Caco-2 (cell line): ENCODE measurements at regions not wholly inside any gene's neighbourhood (a gene's known extent, or its start where the extent isn't known, plus 50 kb on each side); places are given as distances from the start of the nearest gene placed in this dataset.

Experiments
- BruUV-seq: library from RNA; stranded (reverse); fragments of 400-500 nt; replicated peaks from 2 replicates; lab custom pipeline; 2021; lab: Mats Ljungman, UMichigan
- CTCF ChIA-PET: fragments of 300-600 bp; sonication (Branson Sonifier 250); formaldehyde crosslinking; loops from one replicate; lab custom pipeline; 2022; ENCODE audit warnings: antibody characterized with exemption; lab: Charles Lee
- POLR2A ChIA-PET: fragments of 300-600 bp; sonication (Branson Sonifier 250); formaldehyde crosslinking; loops from one replicate; lab custom pipeline; 2022; ENCODE audit warnings: antibody characterized with exemption; lab: Charles Lee
- DNase-seq, 2 experiments: peaks; one replicate each; pipeline versions ENCODE4 v3.0.0 to v3.0.0-alpha.2; 2020 to 2022
- H3K27me3 ChIP-seq: replicated peaks from 2 replicates; pipeline ENCODE4 v1.6.0; 2011; ENCODE audit warnings: low read length; ENCODE audit not compliant: control insufficient read depth, insufficient read depth
- H3K36me3 ChIP-seq: 2 replicates; pipeline ENCODE4 v1.5.1; 2011; ENCODE audit warnings: low read length; ENCODE audit not compliant: control insufficient read depth, insufficient read depth
- H3K4me1 ChIP-seq: fragments of 250-450 bp; sonication (Bioruptor Pico); 2 replicates; pipeline ENCODE4 v1.5.1; 2020; ENCODE audit warnings: mild to moderate bottlenecking
- H3K4me3 ChIP-seq: 2 replicates; pipeline ENCODE4 v1.5.1; 2011; ENCODE audit warnings: low read depth, mild to moderate bottlenecking, control low read depth, low read length
- H3K9me3 ChIP-seq: fragments of 250-450 bp; sonication (Bioruptor Pico); 2 replicates; pipeline ENCODE4 v1.5.1; 2020; ENCODE audit warnings: mild to moderate bottlenecking, moderate library complexity
- H3K27ac Mint-ChIP-seq: one replicate; pipeline ENCODE4 v1.8.0; 2022; ENCODE audit warnings: mixed read lengths; ENCODE audit not compliant: unreplicated experiment
- H3K27me3 Mint-ChIP-seq: one replicate; pipeline ENCODE4 v1.8.0; 2022; ENCODE audit warnings: mixed read lengths; ENCODE audit not compliant: insufficient read depth, unreplicated experiment
- H3K36me3 Mint-ChIP-seq: one replicate; pipeline ENCODE4 v1.8.0; 2022; ENCODE audit warnings: mild to moderate bottlenecking, mixed read lengths; ENCODE audit not compliant: insufficient read depth, unreplicated experiment
- H3K4me1 Mint-ChIP-seq: one replicate; pipeline ENCODE4 v1.8.0; 2022; ENCODE audit warnings: low read depth, mixed read lengths; ENCODE audit not compliant: unreplicated experiment
- H3K4me3 Mint-ChIP-seq: one replicate; pipeline ENCODE4 v1.8.0; 2022; ENCODE audit warnings: mild to moderate bottlenecking, moderate library complexity, mixed read lengths; ENCODE audit not compliant: unreplicated experiment
- H3K9me3 Mint-ChIP-seq: one replicate; pipeline ENCODE4 v1.8.0; 2022; ENCODE audit warnings: mixed read lengths; ENCODE audit not compliant: unreplicated experiment
- CTCF ChIP-seq, 2 experiments: fragments of 200-600 bp in 1 of 2; IDR thresholded peaks; 1 replicate in 1 of 2; 2 replicates in 1 of 2; pipeline versions ENCODE4 v1.5.1 to v1.8.0; 2011 to 2022; ENCODE audit warnings: antibody characterized with exemption in 1 of 2, control low read depth in 1 of 2, inconsistent platforms in 1 of 2, low read depth in 1 of 2, low read length in 1 of 2, mild to moderate bottlenecking in 1 of 2, moderate library complexity in 1 of 2; ENCODE audit not compliant: insufficient read depth in 1 of 2, severe bottlenecking in 1 of 2, unreplicated experiment in 1 of 2
- intact Hi-C: fragments of 100-400 bp; cut with micrococcal nuclease; formaldehyde crosslinking; loops from one replicate; pipeline ENCODE4 v1.10.0; 2022; ENCODE audit not compliant: unreplicated experiment

DNA sequence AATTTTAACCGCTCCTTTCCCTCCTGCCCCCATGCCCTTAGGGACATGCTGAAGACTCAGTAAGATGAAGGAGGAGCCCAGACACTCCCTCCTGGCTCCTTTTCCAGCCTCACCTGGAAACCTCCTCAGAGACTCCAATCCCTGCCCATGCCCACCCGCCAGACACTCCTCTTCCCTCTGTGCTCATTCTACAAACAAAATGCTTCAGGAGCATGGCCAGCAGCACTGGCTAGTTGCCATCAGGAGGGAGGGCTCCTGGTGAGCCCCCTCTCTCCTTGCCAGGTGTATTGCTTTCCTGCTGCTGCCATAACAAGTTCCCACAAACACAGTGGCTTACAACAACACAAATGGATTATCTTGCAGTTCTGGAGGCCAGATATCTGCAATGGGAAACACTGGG lies 126.1 kb downstream of the PSMG1 start:
- ChIA-PET CTCF (no interaction called here), POLR2A (no interaction called here)
- DNase-seq, result no peak
- no peak for TF ChIP-seq CTCF (IDR thresholded peaks at IDR 0.05; ENCODE audit: insufficient read depth in 1 of 2, low read depth in 1 of 2, low read length in 1 of 2, severe bottlenecking in 1 of 2, unreplicated experiment in 1 of 2)
- H3K4me3 ChIP-seq, result no peak overlapping the region
- Mint-ChIP-seq H3K9me3 (no peaks in the 10 kb centered on the region), H3K27me3 (no peaks in the 10 kb centered on the region), H3K4me3 (no peak overlapping the region), H3K27ac (no peak overlapping the region), H3K36me3 (no peaks in the 10 kb centered on the region), H3K4me1 (no peaks in the 10 kb centered on the region)
- BruUV-seq, result no TSS peak
- no peaks in the 10 kb centered on the region for H3K9me3 ChIP-seq
- no peaks in the 10 kb centered on the region for H3K36me3 ChIP-seq
- no peaks in the 10 kb centered on the region for H3K4me1 ChIP-seq
- intact Hi-C loops, result no loop called here
- H3K27me3 ChIP-seq, result no peaks in the 10 kb centered on the region

DNA sequence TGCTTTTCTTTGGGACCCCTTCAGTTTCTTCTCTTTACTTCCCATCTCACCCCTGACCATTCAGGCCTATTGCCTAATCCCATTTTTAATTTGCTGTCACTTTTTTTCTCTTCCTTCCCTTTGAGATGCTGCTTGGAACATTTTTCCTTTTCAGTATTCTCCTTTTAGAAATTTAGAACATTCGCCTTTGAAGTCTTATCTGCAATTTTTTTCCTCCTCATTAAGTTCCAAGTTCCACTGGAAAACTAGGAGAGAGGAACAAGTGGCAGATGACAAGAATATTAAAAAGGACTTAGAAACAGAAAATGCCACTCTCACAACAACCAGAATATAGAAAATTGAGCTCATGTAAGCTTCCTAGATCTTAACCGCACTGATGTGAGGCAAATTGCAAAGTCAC lies 126.6 kb downstream of the PSMG1 start:
- H3K9me3 Mint-ChIP-seq, result no peaks in the 10 kb centered on the region
- H3K4me3 Mint-ChIP-seq, result no peak overlapping the region
- CTCF ChIA-PET, result no interaction called here
- Histone ChIP-seq H3K9me3 (no peaks in the 10 kb centered on the region), H3K4me1 (no peaks in the 10 kb centered on the region), H3K36me3 (no peaks in the 10 kb centered on the region), H3K27me3 (no peaks in the 10 kb centered on the region), H3K4me3 (no peak overlapping the region)
- POLR2A ChIA-PET, result no interaction called here
- no peaks in the 10 kb centered on the region for H3K4me1 Mint-ChIP-seq
- no peak overlapping the region for H3K27ac Mint-ChIP-seq
- no peaks in the 10 kb centered on the region for H3K36me3 Mint-ChIP-seq
- intact Hi-C loops, result no loop called here
- BruUV-seq, result no TSS peak
- no peaks in the 10 kb centered on the region for H3K27me3 Mint-ChIP-seq
- DNase-seq, result no peak
- TF ChIP-seq CTCF (IDR thresholded peaks at IDR 0.05; ENCODE audit: insufficient read depth in 1 of 2, low read depth in 1 of 2, low read length in 1 of 2, severe bottlenecking in 1 of 2, unreplicated experiment in 1 of 2), result no peak

DNA sequence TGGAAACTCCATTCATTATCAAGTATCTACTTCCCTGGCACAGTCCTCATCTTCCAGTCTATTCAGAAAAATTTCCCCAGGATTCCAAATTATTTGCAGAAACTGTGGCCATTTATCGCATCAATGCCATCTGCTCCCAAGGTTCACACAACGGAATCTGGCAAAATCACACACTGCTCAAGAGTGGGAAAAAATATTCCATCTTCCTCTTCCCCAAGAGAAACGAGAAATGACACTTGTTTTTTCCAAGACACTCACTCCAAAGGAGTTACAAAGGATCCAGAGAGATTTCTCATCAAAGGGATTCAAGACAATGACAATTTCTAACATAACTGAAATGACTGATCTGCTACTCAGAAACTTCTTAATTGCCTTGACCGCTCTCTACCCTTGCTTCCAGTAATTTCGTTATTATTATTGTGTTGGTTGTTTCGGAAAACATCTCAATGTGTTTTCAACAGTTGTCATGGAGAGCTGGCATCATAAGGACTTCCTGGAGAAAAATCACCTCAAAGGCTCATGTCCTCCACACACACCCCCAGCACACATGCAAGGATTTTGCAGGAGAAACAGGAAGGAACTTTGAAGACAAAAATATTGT lies 128.0 kb downstream of the PSMG1 start:
- Mint-ChIP-seq H3K9me3 (no peaks in the 10 kb centered on the region), H3K4me1 (no peaks in the 10 kb centered on the region), H3K27ac (no peak overlapping the region), H3K36me3 (no peaks in the 10 kb centered on the region), H3K4me3 (no peak overlapping the region), H3K27me3 (no peaks in the 10 kb centered on the region)
- DNase-seq, result no peak
- TF ChIP-seq CTCF (IDR thresholded peaks at IDR 0.05; ENCODE audit: insufficient read depth in 1 of 2, low read depth in 1 of 2, low read length in 1 of 2, severe bottlenecking in 1 of 2, unreplicated experiment in 1 of 2), result no peak
- H3K9me3 ChIP-seq, result no peaks in the 10 kb centered on the region
- H3K4me3 ChIP-seq, result no peak overlapping the region
- no TSS peak for BruUV-seq
- no peaks in the 10 kb centered on the region for H3K4me1 ChIP-seq
- intact Hi-C loops, result no loop called here
- POLR2A ChIA-PET, result no interaction called here
- no peaks in the 10 kb centered on the region for H3K27me3 ChIP-seq
- CTCF ChIA-PET, result no interaction called here
- H3K36me3 ChIP-seq, result no peaks in the 10 kb centered on the region
